ENCODE measurements at regions not wholly inside any gene's neighbourhood (a gene's known extent, or its start where the extent isn't known, plus 50 kb on each side); places are given as distances from the start of the nearest gene placed in this dataset.

GRCh38 chr12:65593239-65593701, 231.0 kb upstream of the HMGA2 start:
- H3K4me1 Mint-ChIP-seq (ENCODE audit: low read depth) = no peaks in the 10 kb centered on the region
- no peaks in the 10 kb centered on the region for H3K27me3 ChIP-seq (ENCODE audit: control insufficient read depth in 1 of 2, insufficient read depth in 2 of 2, low read length in 2 of 2)
- POLR2A ChIA-PET = no interaction called here
- H3K36me3 Mint-ChIP-seq (ENCODE audit: low read depth) = no peaks in the 10 kb centered on the region
- H3K4me1 ChIP-seq (ENCODE audit: insufficient read depth, low read length) = no peaks in the 10 kb centered on the region
- H3K9me3 Mint-ChIP-seq = no peaks in the 10 kb centered on the region
- no peaks in the 10 kb centered on the region for H3K9me3 ChIP-seq (ENCODE audit: control insufficient read depth in 1 of 2, insufficient read depth in 1 of 2, low read length in 2 of 2)
- no peak overlapping the region for H3K4me3 ChIP-seq (ENCODE audit: low read length)
- no peak overlapping the region for H3K27ac Mint-ChIP-seq
- CTCF ChIA-PET = no interaction called here
- no peak for TF ChIP-seq CTCF (IDR thresholded peaks at IDR 0.05)
- no peak overlapping the region for H3K4me3 Mint-ChIP-seq
- peaks cover 14% of the 10 kb centered on the region for H3K27me3 Mint-ChIP-seq
- H3K27ac ChIP-seq (ENCODE audit: low read depth in 1 of 2, low read length in 2 of 2) = no peak overlapping the region
- DNase-seq (no peak), ATAC-seq (ENCODE audit: poor library complexity) (no peak)
- intact Hi-C loops (cut with DNase I, micrococcal nuclease) = no loop called here
- no peaks in the 10 kb centered on the region for H3K36me3 ChIP-seq (ENCODE audit: insufficient read depth, low read length)

DNA sequence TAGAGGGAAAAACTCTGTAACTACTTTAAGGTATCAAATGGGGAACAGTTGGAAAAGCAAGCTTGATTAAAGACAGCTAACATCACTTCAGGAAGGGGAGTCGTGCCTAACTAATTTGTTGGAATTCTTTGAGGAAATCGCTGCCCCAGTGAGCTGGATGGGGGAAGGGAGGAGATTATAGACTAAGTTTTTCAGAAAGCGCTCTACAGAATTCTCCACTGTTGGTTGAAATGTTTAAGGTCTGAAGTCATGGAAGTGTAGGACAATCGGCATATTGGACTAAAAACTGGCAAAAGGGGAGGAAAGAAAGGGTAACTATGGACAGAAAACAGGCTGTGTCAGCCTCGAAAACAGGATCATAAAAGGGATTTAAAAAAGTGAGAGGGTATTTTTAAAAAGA, 229.9 kb upstream of the HMGA2 start:
- Histone ChIP-seq H3K27me3 (ENCODE audit: control insufficient read depth in 1 of 2, insufficient read depth in 2 of 2, low read length in 2 of 2) (peaks cover 0 to 7% of the 10 kb centered on the region in 2 experiments), H3K36me3 (ENCODE audit: insufficient read depth, low read length) (no peaks in the 10 kb centered on the region), H3K4me3 (ENCODE audit: low read length) (no peak overlapping the region), H3K9me3 (ENCODE audit: control insufficient read depth in 1 of 2, insufficient read depth in 1 of 2, low read length in 2 of 2) (no peaks in the 10 kb centered on the region), H3K27ac (ENCODE audit: low read depth in 1 of 2, low read length in 2 of 2) (no peak overlapping the region), H3K4me1 (ENCODE audit: insufficient read depth, low read length) (no peaks in the 10 kb centered on the region)
- Mint-ChIP-seq H3K27ac (no peak overlapping the region), H3K27me3 (peaks cover 16% of the 10 kb centered on the region), H3K4me3 (no peak overlapping the region), H3K36me3 (ENCODE audit: low read depth) (no peaks in the 10 kb centered on the region), H3K4me1 (ENCODE audit: low read depth) (no peaks in the 10 kb centered on the region), H3K9me3 (no peaks in the 10 kb centered on the region)
- ATAC-seq (ENCODE audit: poor library complexity) (no peak), DNase-seq (no peak)
- intact Hi-C loops (cut with DNase I, micrococcal nuclease) = no loop called here
- CTCF ChIA-PET = no interaction called here
- TF ChIP-seq CTCF (IDR thresholded peaks at IDR 0.05) = no peak
- POLR2A ChIA-PET = interaction anchor here (0.6 kb wide), 1 partner anchor 252 kb away, joined by 3 read pairs; no protein-coding TSS in a partner anchor

GRCh38 chr12:65595016-65595560, 229.2 kb upstream of the HMGA2 start:
- Mint-ChIP-seq H3K4me1 (ENCODE audit: low read depth) (no peaks in the 10 kb centered on the region), H3K27me3 (peaks cover 18% of the 10 kb centered on the region), H3K27ac (no peak overlapping the region), H3K4me3 (no peak overlapping the region), H3K36me3 (ENCODE audit: low read depth) (no peaks in the 10 kb centered on the region), H3K9me3 (no peaks in the 10 kb centered on the region)
- no peak for TF ChIP-seq CTCF (IDR thresholded peaks at IDR 0.05)
- no peaks in the 10 kb centered on the region for H3K4me1 ChIP-seq (ENCODE audit: insufficient read depth, low read length)
- DNase-seq = no peak
- POLR2A ChIA-PET = interaction anchor here (0.6 kb wide), 1 partner anchor 251 kb away, joined by 3 read pairs; no protein-coding TSS in a partner anchor
- ATAC-seq (ENCODE audit: poor library complexity) = no peak
- no peaks in the 10 kb centered on the region for H3K36me3 ChIP-seq (ENCODE audit: insufficient read depth, low read length)
- intact Hi-C loops (cut with DNase I, micrococcal nuclease) = no loop called here
- peaks cover 0 to 7% of the 10 kb centered on the region in 2 experiments for H3K27me3 ChIP-seq (ENCODE audit: control insufficient read depth in 1 of 2, insufficient read depth in 2 of 2, low read length in 2 of 2)
- H3K27ac ChIP-seq (ENCODE audit: low read depth in 1 of 2, low read length in 2 of 2) = no peak overlapping the region
- no peak overlapping the region for H3K4me3 ChIP-seq (ENCODE audit: low read length)
- H3K9me3 ChIP-seq (ENCODE audit: control insufficient read depth in 1 of 2, insufficient read depth in 1 of 2, low read length in 2 of 2) = no peaks in the 10 kb centered on the region
- CTCF ChIA-PET = no interaction called here
